ENCODE measurements at regions not wholly inside any gene's neighbourhood (a gene's known extent, or its start where the extent isn't known, plus 50 kb on each side); places are given as distances from the start of the nearest gene placed in this dataset.

- POLR2A ChIA-PET: no interaction called here
- Mint-ChIP-seq H3K4me1 (no peaks in the 10 kb centered on the region), H3K27ac (no peak overlapping the region), H3K36me3 (ENCODE audit: low read depth) (no peaks in the 10 kb centered on the region), H3K27me3 (no peaks in the 10 kb centered on the region), H3K9me3 (no peaks in the 10 kb centered on the region), H3K4me3 (no peak overlapping the region)
- ATAC-seq (ENCODE audit: low read depth) (no peak), DNase-seq (no peak)
- CTCF ChIA-PET: no interaction called here
- no peak for TF ChIP-seq CTCF (IDR thresholded peaks at IDR 0.05)
- intact Hi-C loops (cut with micrococcal nuclease): no loop called here
These were observed 283.7 kb downstream of the CTTN start for GRCh38 chr11:70682056-70682455.

- no peak overlapping the region for H3K27ac Mint-ChIP-seq
- POLR2A ChIA-PET: no interaction called here
- DNase-seq (no peak), ATAC-seq (ENCODE audit: low read depth) (no peak)
- no peaks in the 10 kb centered on the region for H3K4me1 Mint-ChIP-seq
- no peak overlapping the region for H3K4me3 Mint-ChIP-seq
- intact Hi-C loops (cut with micrococcal nuclease): no loop called here
- no peaks in the 10 kb centered on the region for H3K27me3 Mint-ChIP-seq
- CTCF ChIA-PET: no interaction called here
- H3K36me3 Mint-ChIP-seq (ENCODE audit: low read depth): no peaks in the 10 kb centered on the region
- TF ChIP-seq CTCF (IDR thresholded peaks at IDR 0.05): no peak
- no peaks in the 10 kb centered on the region for H3K9me3 Mint-ChIP-seq
These were observed 284.4 kb downstream of the CTTN start for GRCh38 chr11:70682760-70683159.

GRCh38 chr11:70687716-70688115 lies 289.4 kb downstream of the CTTN start:
- intact Hi-C loops (cut with micrococcal nuclease): no loop called here
- ATAC-seq (ENCODE audit: low read depth) (no peak), DNase-seq (no peak)
- ChIA-PET POLR2A (no interaction called here), CTCF (no interaction called here)
- no peak overlapping the region for H3K27ac Mint-ChIP-seq
- H3K9me3 Mint-ChIP-seq: peaks cover 6% of the 10 kb centered on the region
- no peaks in the 10 kb centered on the region for H3K36me3 Mint-ChIP-seq (ENCODE audit: low read depth)
- H3K4me1 Mint-ChIP-seq: no peaks in the 10 kb centered on the region
- H3K4me3 Mint-ChIP-seq: no peak overlapping the region
- H3K27me3 Mint-ChIP-seq: no peaks in the 10 kb centered on the region
- TF ChIP-seq CTCF (IDR thresholded peaks at IDR 0.05): no peak

- Mint-ChIP-seq H3K4me3 (no peak overlapping the region), H3K4me1 (no peaks in the 10 kb centered on the region), H3K36me3 (ENCODE audit: low read depth) (no peaks in the 10 kb centered on the region), H3K27ac (no peak overlapping the region), H3K27me3 (no peaks in the 10 kb centered on the region), H3K9me3 (peaks cover 6% of the 10 kb centered on the region)
- ChIA-PET POLR2A (no interaction called here), CTCF (no interaction called here)
- ATAC-seq (ENCODE audit: low read depth) (no peak), DNase-seq (no peak)
- no peak for TF ChIP-seq CTCF (IDR thresholded peaks at IDR 0.05)
- intact Hi-C loops (cut with micrococcal nuclease): no loop called here
These were observed 289.8 kb downstream of the CTTN start for GRCh38 chr11:70688142-70688541.

GRCh38 chr11:70689764-70690163 lies 291.4 kb downstream of the CTTN start:
- intact Hi-C loops (cut with micrococcal nuclease): no loop called here
- no peak for TF ChIP-seq CTCF (IDR thresholded peaks at IDR 0.05)
- Mint-ChIP-seq H3K36me3 (ENCODE audit: low read depth) (no peaks in the 10 kb centered on the region), H3K4me3 (no peak overlapping the region), H3K4me1 (no peaks in the 10 kb centered on the region), H3K27me3 (peaks cover 1% of the 10 kb centered on the region), H3K27ac (no peak overlapping the region), H3K9me3 (peaks cover 6% of the 10 kb centered on the region)
- no peak for DNase-seq
- ATAC-seq (ENCODE audit: low read depth): no peak
- CTCF ChIA-PET: no interaction called here
- POLR2A ChIA-PET: no interaction called here
